ENCODE measurements at regions not wholly inside any gene's neighbourhood (a gene's known extent, or its start where the extent isn't known, plus 50 kb on each side); places are given as distances from the start of the nearest gene placed in this dataset.

GRCh38 chr13:68173111-68173510 lies 943.0 kb upstream of the PCDH9 start:
- peaks cover 0 to 6% (median 0%) of the 10 kb centered on the region in 12 donors for H3K9me3 ChIP-seq
- no peak overlapping the region for H3K4me3 ChIP-seq
- H3K36me3 ChIP-seq: no peaks in the 10 kb centered on the region
- DNase-seq (no peak), ATAC-seq (no peak)
- no peak overlapping the region for H3K27ac ChIP-seq
- TF ChIP-seq CTCF (IDR thresholded peaks at IDR 0.05) (no peak), POLR2A (IDR thresholded peaks at IDR 0.05) (no peak)
- H3K4me1 ChIP-seq: no peaks in the 10 kb centered on the region
- 66 to 72% (median 69%) methylated on average over 2 of the region's 2 CpGs for WGBS, 4 donors
- intact Hi-C loops (cut with DNase I): no loop called here
- no peaks in the 10 kb centered on the region for H3K27me3 ChIP-seq

GRCh38 chr13:68170961-68171360 lies 940.8 kb upstream of the PCDH9 start:
- no peaks in the 10 kb centered on the region for H3K36me3 ChIP-seq
- no peaks in the 10 kb centered on the region for H3K27me3 ChIP-seq
- peak in 1 of 4 donors; percentile 27 for ATAC-seq
- no peak overlapping the region for H3K4me3 ChIP-seq
- intact Hi-C loops (cut with DNase I): no loop called here
- no peak for TF ChIP-seq CTCF (IDR thresholded peaks at IDR 0.05)
- peaks cover 0 to 6% (median 0%) of the 10 kb centered on the region in 12 donors for H3K9me3 ChIP-seq
- WGBS, 4 donors: 92 to 97% (median 94%) methylated on average over 28 to 37 of the region's 37 CpGs
- no peak overlapping the region for H3K27ac ChIP-seq
- H3K4me1 ChIP-seq: no peaks in the 10 kb centered on the region
- peak in 1 of 5 donors; percentile 37 for DNase-seq

GRCh38 chr13:68168448-68168847 lies 938.3 kb upstream of the PCDH9 start:
- ATAC-seq (no peak), DNase-seq (no peak)
- intact Hi-C loops (cut with DNase I): no loop called here
- no peak for TF ChIP-seq POLR2A (IDR thresholded peaks at IDR 0.05)
- TF ChIP-seq CTCF (IDR thresholded peaks at IDR 0.05): no peak
- Histone ChIP-seq H3K4me3 (no peak overlapping the region), H3K36me3 (no peaks in the 10 kb centered on the region), H3K27ac (no peak overlapping the region), H3K27me3 (no peaks in the 10 kb centered on the region), H3K4me1 (no peaks in the 10 kb centered on the region), H3K9me3 (no peaks in the 10 kb centered on the region)

- no peaks in the 10 kb centered on the region for H3K4me1 ChIP-seq
- DNase-seq (no peak), ATAC-seq (no peak)
- H3K27me3 ChIP-seq: no peaks in the 10 kb centered on the region
- H3K27ac ChIP-seq: no peak overlapping the region
- H3K36me3 ChIP-seq: no peaks in the 10 kb centered on the region
- no peak overlapping the region for H3K4me3 ChIP-seq
- intact Hi-C loops (cut with DNase I): no loop called here
- TF ChIP-seq POLR2A (IDR thresholded peaks at IDR 0.05) (no peak), CTCF (IDR thresholded peaks at IDR 0.05) (no peak)
- WGBS, 4 donors: 81 to 86% (median 82%) methylated on average over 3 of the region's 3 CpGs
- peaks cover 0 to 6% (median 0%) of the 10 kb centered on the region in 12 donors for H3K9me3 ChIP-seq
Measured at GRCh38 chr13:68160466-68160865, 930.3 kb upstream of the PCDH9 start.

Data from heart left ventricle (tissue), 16 donors.